ENCODE measurements at regions not wholly inside any gene's neighbourhood (a gene's known extent, or its start where the extent isn't known, plus 50 kb on each side); places are given as distances from the start of the nearest gene placed in this dataset.

- Mint-ChIP-seq H3K9me3 (ENCODE audit: unreplicated experiment) (no peaks in the 10 kb centered on the region), H3K27me3 (ENCODE audit: unreplicated experiment) (no peaks in the 10 kb centered on the region), H3K4me1 (ENCODE audit: unreplicated experiment) (peaks cover 4% of the 10 kb centered on the region), H3K36me3 (ENCODE audit: unreplicated experiment) (no peaks in the 10 kb centered on the region), H3K27ac (ENCODE audit: unreplicated experiment) (no peak overlapping the region), H3K4me3 (ENCODE audit: unreplicated experiment) (no peak overlapping the region)
- DNase-seq (ENCODE audit: extremely low spot score, unreplicated experiment): no peak
- TF ChIP-seq, protein P1, sequence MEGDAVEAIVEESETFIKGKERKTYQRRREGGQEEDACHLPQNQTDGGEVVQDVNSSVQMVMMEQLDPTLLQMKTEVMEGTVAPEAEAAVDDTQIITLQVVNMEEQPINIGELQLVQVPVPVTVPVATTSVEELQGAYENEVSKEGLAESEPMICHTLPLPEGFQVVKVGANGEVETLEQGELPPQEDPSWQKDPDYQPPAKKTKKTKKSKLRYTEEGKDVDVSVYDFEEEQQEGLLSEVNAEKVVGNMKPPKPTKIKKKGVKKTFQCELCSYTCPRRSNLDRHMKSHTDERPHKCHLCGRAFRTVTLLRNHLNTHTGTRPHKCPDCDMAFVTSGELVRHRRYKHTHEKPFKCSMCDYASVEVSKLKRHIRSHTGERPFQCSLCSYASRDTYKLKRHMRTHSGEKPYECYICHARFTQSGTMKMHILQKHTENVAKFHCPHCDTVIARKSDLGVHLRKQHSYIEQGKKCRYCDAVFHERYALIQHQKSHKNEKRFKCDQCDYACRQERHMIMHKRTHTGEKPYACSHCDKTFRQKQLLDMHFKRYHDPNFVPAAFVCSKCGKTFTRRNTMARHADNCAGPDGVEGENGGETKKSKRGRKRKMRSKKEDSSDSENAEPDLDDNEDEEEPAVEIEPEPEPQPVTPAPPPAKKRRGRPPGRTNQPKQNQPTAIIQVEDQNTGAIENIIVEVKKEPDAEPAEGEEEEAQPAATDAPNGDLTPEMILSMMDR (IDR thresholded peaks at IDR 0.05): no peak
Observed at GRCh38 chr13:44662515-44662914, 86.4 kb upstream of the TSC22D1 start.

DNA sequence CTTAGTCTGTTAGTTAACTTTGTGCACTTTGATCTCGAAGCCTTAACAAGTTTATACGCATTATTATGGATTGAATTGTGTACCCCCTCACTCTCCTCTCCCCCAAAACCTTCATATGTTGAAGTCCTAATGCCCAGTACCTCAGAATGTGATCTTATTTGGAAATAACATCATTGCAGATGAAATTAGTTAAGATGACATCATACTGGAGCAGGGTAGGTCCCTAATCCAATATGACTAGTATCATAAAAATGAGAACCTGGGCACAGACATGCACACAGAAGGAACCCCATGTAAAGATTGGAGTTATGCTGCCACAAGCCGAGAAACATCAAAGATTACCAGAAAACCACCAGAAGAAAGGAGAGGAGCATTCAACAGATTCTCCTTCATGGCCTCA, 85.8 kb upstream of the TSC22D1 start:
- Mint-ChIP-seq H3K4me3 (ENCODE audit: unreplicated experiment) (no peak overlapping the region), H3K27ac (ENCODE audit: unreplicated experiment) (no peak overlapping the region), H3K27me3 (ENCODE audit: unreplicated experiment) (no peaks in the 10 kb centered on the region), H3K36me3 (ENCODE audit: unreplicated experiment) (no peaks in the 10 kb centered on the region), H3K9me3 (ENCODE audit: unreplicated experiment) (no peaks in the 10 kb centered on the region), H3K4me1 (ENCODE audit: unreplicated experiment) (no peaks in the 10 kb centered on the region)
- no peak for DNase-seq (ENCODE audit: extremely low spot score, unreplicated experiment)
- TF ChIP-seq, protein P1 (IDR thresholded peaks at IDR 0.05): no peak

- H3K9me3 Mint-ChIP-seq (ENCODE audit: unreplicated experiment): no peaks in the 10 kb centered on the region
- H3K4me3 Mint-ChIP-seq (ENCODE audit: unreplicated experiment): no peak overlapping the region
- no peaks in the 10 kb centered on the region for H3K4me1 Mint-ChIP-seq (ENCODE audit: unreplicated experiment)
- no peaks in the 10 kb centered on the region for H3K36me3 Mint-ChIP-seq (ENCODE audit: unreplicated experiment)
- no peak for DNase-seq (ENCODE audit: extremely low spot score, unreplicated experiment)
- TF ChIP-seq, protein P1 (IDR thresholded peaks at IDR 0.05): no peak
- no peaks in the 10 kb centered on the region for H3K27me3 Mint-ChIP-seq (ENCODE audit: unreplicated experiment)
- no peak overlapping the region for H3K27ac Mint-ChIP-seq (ENCODE audit: unreplicated experiment)
Observed at GRCh38 chr13:44660050-44660449, 83.9 kb upstream of the TSC22D1 start.

- Mint-ChIP-seq H3K9me3 (ENCODE audit: unreplicated experiment) (no peaks in the 10 kb centered on the region), H3K4me3 (ENCODE audit: unreplicated experiment) (no peak overlapping the region), H3K27me3 (ENCODE audit: unreplicated experiment) (no peaks in the 10 kb centered on the region), H3K36me3 (ENCODE audit: unreplicated experiment) (no peaks in the 10 kb centered on the region), H3K27ac (ENCODE audit: unreplicated experiment) (no peak overlapping the region), H3K4me1 (ENCODE audit: unreplicated experiment) (no peaks in the 10 kb centered on the region)
- no peak for DNase-seq (ENCODE audit: extremely low spot score, unreplicated experiment)
- TF ChIP-seq, protein P1 (IDR thresholded peaks at IDR 0.05): no peak
Observed at GRCh38 chr13:44652962-44653660, 77.0 kb upstream of the TSC22D1 start.

GRCh38 chr13:44652168-44652567, 76.0 kb upstream of the TSC22D1 start:
- Mint-ChIP-seq H3K4me1 (ENCODE audit: unreplicated experiment) (no peaks in the 10 kb centered on the region), H3K9me3 (ENCODE audit: unreplicated experiment) (no peaks in the 10 kb centered on the region), H3K27me3 (ENCODE audit: unreplicated experiment) (no peaks in the 10 kb centered on the region), H3K36me3 (ENCODE audit: unreplicated experiment) (no peaks in the 10 kb centered on the region), H3K4me3 (ENCODE audit: unreplicated experiment) (no peak overlapping the region), H3K27ac (ENCODE audit: unreplicated experiment) (no peak overlapping the region)
- TF ChIP-seq, protein P1 (IDR thresholded peaks at IDR 0.05): no peak
- DNase-seq (ENCODE audit: extremely low spot score, unreplicated experiment): no peak

Measured in osteocyte (in vitro differentiated cells).